ENCODE measurements at regions not wholly inside any gene's neighbourhood (a gene's known extent, or its start where the extent isn't known, plus 50 kb on each side); places are given as distances from the start of the nearest gene placed in this dataset.

DNA sequence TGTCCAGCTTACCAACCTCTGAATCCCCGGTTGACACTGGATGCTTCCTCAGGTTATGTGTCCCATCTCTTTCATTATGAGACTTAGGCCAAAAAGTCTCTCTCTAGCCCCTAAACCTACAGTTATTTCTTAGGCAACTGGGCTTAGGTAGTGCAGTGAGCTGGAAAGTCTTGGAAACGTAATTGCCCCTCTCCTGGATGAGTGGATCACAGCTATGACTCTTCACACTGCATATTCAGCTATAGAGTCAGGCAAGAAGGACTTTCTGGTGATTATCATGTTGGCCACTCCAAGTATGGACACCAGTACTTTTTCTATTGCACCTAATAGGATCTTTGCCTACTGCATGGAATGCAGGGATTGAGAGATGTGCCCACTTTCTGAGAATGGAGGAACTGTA, 458.3 kb upstream of the CELF4 start:
- intact Hi-C loops (cut with DNase I; ENCODE audit: low total_unique reads): no loop called here
- no peaks in the 10 kb centered on the region for H3K27me3 ChIP-seq (replicated peaks in 1 of 7)
- H3K27ac ChIP-seq: no peak overlapping the region
- WGBS, 5 donors: 65 to 86% (median 74%) methylated on average over 2 of the region's 2 CpGs
- H3K36me3 ChIP-seq: no peaks in the 10 kb centered on the region
- no peaks in the 10 kb centered on the region for H3K9me3 ChIP-seq
- DNase-seq: no peak
- no peak overlapping the region for H3K4me3 ChIP-seq
- H3K4me1 ChIP-seq: no peaks in the 10 kb centered on the region
- TF ChIP-seq POLR2AphosphoS5 (IDR thresholded peaks at IDR 0.05) (no peak), POLR2A (IDR thresholded peaks at IDR 0.05) (no peak)
- TF ChIP-seq, protein P1, sequence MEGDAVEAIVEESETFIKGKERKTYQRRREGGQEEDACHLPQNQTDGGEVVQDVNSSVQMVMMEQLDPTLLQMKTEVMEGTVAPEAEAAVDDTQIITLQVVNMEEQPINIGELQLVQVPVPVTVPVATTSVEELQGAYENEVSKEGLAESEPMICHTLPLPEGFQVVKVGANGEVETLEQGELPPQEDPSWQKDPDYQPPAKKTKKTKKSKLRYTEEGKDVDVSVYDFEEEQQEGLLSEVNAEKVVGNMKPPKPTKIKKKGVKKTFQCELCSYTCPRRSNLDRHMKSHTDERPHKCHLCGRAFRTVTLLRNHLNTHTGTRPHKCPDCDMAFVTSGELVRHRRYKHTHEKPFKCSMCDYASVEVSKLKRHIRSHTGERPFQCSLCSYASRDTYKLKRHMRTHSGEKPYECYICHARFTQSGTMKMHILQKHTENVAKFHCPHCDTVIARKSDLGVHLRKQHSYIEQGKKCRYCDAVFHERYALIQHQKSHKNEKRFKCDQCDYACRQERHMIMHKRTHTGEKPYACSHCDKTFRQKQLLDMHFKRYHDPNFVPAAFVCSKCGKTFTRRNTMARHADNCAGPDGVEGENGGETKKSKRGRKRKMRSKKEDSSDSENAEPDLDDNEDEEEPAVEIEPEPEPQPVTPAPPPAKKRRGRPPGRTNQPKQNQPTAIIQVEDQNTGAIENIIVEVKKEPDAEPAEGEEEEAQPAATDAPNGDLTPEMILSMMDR (IDR thresholded peaks at IDR 0.05 in 8 of 11, conservative IDR thresholded peaks at IDR 0.05 in 3 of 11): no peak

- Histone ChIP-seq H3K4me1 (no peaks in the 10 kb centered on the region), H3K27me3 (replicated peaks in 1 of 7) (no peaks in the 10 kb centered on the region), H3K9me3 (no peaks in the 10 kb centered on the region), H3K4me3 (no peak overlapping the region), H3K27ac (no peak overlapping the region), H3K36me3 (no peaks in the 10 kb centered on the region)
- WGBS, 5 donors: 57 to 84% (median 81%) methylated on average over 4 of the region's 4 CpGs
- DNase-seq: no peak
- intact Hi-C loops (cut with DNase I; ENCODE audit: low total_unique reads): no loop called here
- TF ChIP-seq, protein P1 (IDR thresholded peaks at IDR 0.05 in 8 of 11, conservative IDR thresholded peaks at IDR 0.05 in 3 of 11): no peak
- TF ChIP-seq POLR2AphosphoS5 (IDR thresholded peaks at IDR 0.05) (no peak), POLR2A (IDR thresholded peaks at IDR 0.05) (no peak)
Measured at GRCh38 chr18:38022234-38022633, 456.6 kb upstream of the CELF4 start.

DNA sequence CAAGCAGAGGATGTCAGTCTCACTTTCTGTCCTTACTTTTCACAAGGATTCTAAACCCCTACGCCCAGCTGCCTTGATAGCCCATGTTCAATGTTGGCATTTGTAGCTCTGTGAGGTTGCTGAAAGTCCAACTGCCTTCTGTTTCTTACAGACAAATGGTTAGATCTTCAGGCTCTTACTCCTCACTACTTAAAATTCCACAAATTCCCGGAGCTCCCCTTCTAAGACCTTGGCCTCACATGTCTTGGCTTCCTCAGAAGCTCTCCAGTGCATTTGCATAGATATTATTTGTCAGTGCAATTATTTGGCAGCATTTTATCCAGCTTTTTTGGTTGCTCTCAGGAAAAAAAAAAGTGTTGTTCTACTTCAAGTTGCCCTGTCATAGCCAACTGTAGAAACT, 453.7 kb upstream of the CELF4 start:
- intact Hi-C loops (cut with DNase I; ENCODE audit: low total_unique reads): no loop called here
- Histone ChIP-seq H3K9me3 (peaks cover 0 to 14% (median 5%) of the 10 kb centered on the region in 8 donors), H3K27ac (no peak overlapping the region), H3K36me3 (no peaks in the 10 kb centered on the region), H3K27me3 (replicated peaks in 1 of 7) (no peaks in the 10 kb centered on the region), H3K4me3 (no peak overlapping the region), H3K4me1 (no peaks in the 10 kb centered on the region)
- TF ChIP-seq POLR2A (IDR thresholded peaks at IDR 0.05) (no peak), POLR2AphosphoS5 (IDR thresholded peaks at IDR 0.05) (no peak)
- TF ChIP-seq, protein P1 (IDR thresholded peaks at IDR 0.05 in 8 of 11, conservative IDR thresholded peaks at IDR 0.05 in 3 of 11): no peak
- 45 to 70% (median 57%) methylated on average over 2 of the region's 2 CpGs for WGBS, 5 donors
- DNase-seq: no peak

DNA sequence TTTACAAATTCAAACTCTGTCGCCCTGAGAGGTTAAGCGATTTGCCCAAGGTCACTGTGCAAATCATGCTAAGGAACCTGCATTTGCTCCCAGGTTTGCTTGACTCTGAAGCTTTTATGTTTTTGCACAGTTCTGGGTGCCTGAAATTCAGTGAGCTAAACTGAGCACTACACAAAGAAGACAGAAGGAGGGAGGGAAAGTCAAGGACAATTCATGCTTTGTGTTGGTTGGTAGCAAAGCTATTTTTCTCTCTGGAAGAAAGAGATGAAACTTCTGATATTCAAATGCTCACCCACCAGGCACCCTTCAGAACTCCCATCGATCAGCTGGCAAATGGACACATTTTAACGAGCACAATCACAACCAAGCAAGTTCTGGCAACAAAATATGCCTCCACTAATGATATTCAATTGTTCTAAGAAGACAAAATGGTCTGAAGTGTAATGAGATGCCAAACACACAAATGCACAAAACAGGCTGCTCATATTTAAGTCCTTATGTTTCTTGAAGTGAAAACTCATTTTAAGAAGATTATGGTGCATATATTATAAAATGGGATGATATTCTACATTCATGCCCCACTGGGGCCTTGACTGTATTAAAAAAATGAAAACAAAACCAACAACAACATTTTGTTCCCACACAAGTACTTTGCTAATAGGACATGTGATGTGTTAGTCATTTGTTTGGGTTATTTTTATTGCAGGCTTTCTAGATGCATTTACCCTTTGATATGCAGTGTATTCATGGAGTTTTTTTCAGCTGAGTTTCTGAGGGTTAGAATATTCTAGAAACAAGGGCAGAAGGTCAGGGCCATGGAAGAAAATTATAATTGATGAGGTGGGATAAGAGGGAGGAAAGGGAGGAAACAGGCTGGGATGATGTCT, 445.6 kb upstream of the CELF4 start:
- 74 to 88% (median 81%) methylated on average over 4 of the region's 4 CpGs for WGBS, 5 donors

More for the DNA sequence above, 445.6 kb upstream of the CELF4 start:
- Histone ChIP-seq H3K4me1 (no peaks in the 10 kb centered on the region), H3K4me3 (no peak overlapping the region), H3K9me3 (peaks cover 0 to 9% (median 5%) of the 10 kb centered on the region in 8 donors), H3K27me3 (replicated peaks in 1 of 7) (no peaks in the 10 kb centered on the region), H3K27ac (no peak overlapping the region), H3K36me3 (no peaks in the 10 kb centered on the region)
- no peak for DNase-seq
- intact Hi-C loops (cut with DNase I; ENCODE audit: low total_unique reads): no loop called here
- TF ChIP-seq POLR2AphosphoS5 (IDR thresholded peaks at IDR 0.05) (no peak), POLR2A (IDR thresholded peaks at IDR 0.05) (no peak)
- TF ChIP-seq, protein P1 (IDR thresholded peaks at IDR 0.05 in 8 of 11, conservative IDR thresholded peaks at IDR 0.05 in 3 of 11): no peak
